ENCODE measurements at regions not wholly inside any gene's neighbourhood (a gene's known extent, or its start where the extent isn't known, plus 50 kb on each side); places are given as distances from the start of the nearest gene placed in this dataset.

GRCh38 chr15:69929905-69930630, 167.6 kb downstream of the TLE3 start:
- Histone ChIP-seq H3K4me3 (no peak overlapping the region), H3K4me1 (no peaks in the 10 kb centered on the region), H3K27me3 (no peaks in the 10 kb centered on the region), H3K27ac (no peak overlapping the region), H3K9me3 (peaks cover 0 to 7% of the 10 kb centered on the region in 2 donors), H3K36me3 (no peaks in the 10 kb centered on the region)
- intact Hi-C loops (cut with DNase I): no loop called here
- TF ChIP-seq CTCF (IDR thresholded peaks at IDR 0.05): no peak
- no peak for DNase-seq (ENCODE audit: low spot score in 2 of 2)

- no peaks in the 10 kb centered on the region for H3K36me3 ChIP-seq
- no peak overlapping the region for H3K4me3 ChIP-seq
- no peak for DNase-seq (ENCODE audit: low spot score in 2 of 2)
- H3K9me3 ChIP-seq: peaks cover 0 to 4% of the 10 kb centered on the region in 2 donors
- H3K27me3 ChIP-seq: no peaks in the 10 kb centered on the region
- H3K4me1 ChIP-seq: no peaks in the 10 kb centered on the region
- TF ChIP-seq CTCF (IDR thresholded peaks at IDR 0.05): no peak
- H3K27ac ChIP-seq: no peak overlapping the region
- intact Hi-C loops (cut with DNase I): no loop called here
These were observed 167.0 kb downstream of the TLE3 start for GRCh38 chr15:69930754-69931153.

- Histone ChIP-seq H3K36me3 (no peaks in the 10 kb centered on the region), H3K27ac (no peak overlapping the region), H3K27me3 (no peaks in the 10 kb centered on the region), H3K9me3 (peaks cover 0 to 4% of the 10 kb centered on the region in 2 donors), H3K4me1 (no peaks in the 10 kb centered on the region), H3K4me3 (no peak overlapping the region)
- TF ChIP-seq CTCF (IDR thresholded peaks at IDR 0.05): no peak
- intact Hi-C loops (cut with DNase I): no loop called here
- DNase-seq (ENCODE audit: low spot score in 2 of 2): no peak
These were observed 166.6 kb downstream of the TLE3 start for GRCh38 chr15:69931156-69931555.

GRCh38 chr15:69934607-69935006, 163.1 kb downstream of the TLE3 start:
- H3K27me3 ChIP-seq: no peaks in the 10 kb centered on the region
- H3K27ac ChIP-seq: no peak overlapping the region
- H3K9me3 ChIP-seq: peaks cover 0 to 4% of the 10 kb centered on the region in 2 donors
- no peak overlapping the region for H3K4me3 ChIP-seq
- intact Hi-C loops (cut with DNase I): no loop called here
- no peak for TF ChIP-seq CTCF (IDR thresholded peaks at IDR 0.05)
- H3K36me3 ChIP-seq: no peaks in the 10 kb centered on the region
- no peaks in the 10 kb centered on the region for H3K4me1 ChIP-seq
- no peak for DNase-seq (ENCODE audit: low spot score in 2 of 2)

- H3K9me3 ChIP-seq: peaks cover 0 to 4% of the 10 kb centered on the region in 2 donors
- H3K4me1 ChIP-seq: no peaks in the 10 kb centered on the region
- H3K27me3 ChIP-seq: no peaks in the 10 kb centered on the region
- no peak for TF ChIP-seq CTCF (IDR thresholded peaks at IDR 0.05)
- H3K27ac ChIP-seq: no peak overlapping the region
- H3K36me3 ChIP-seq: no peaks in the 10 kb centered on the region
- intact Hi-C loops (cut with DNase I): no loop called here
- H3K4me3 ChIP-seq: no peak overlapping the region
- no peak for DNase-seq (ENCODE audit: low spot score in 2 of 2)
These were observed 157.9 kb downstream of the TLE3 start for GRCh38 chr15:69939513-69940440.
